HEK293 (cell line): ENCODE measurements at regions not wholly inside any gene's neighbourhood (a gene's known extent, or its start where the extent isn't known, plus 50 kb on each side); places are given as distances from the start of the nearest gene placed in this dataset.

ENCODE experiments used
- GLIS1 ChIP-seq: fragments of 450-650 bp; formaldehyde crosslinking; IDR thresholded peaks from 2 replicates; pipeline ENCODE4 v1.5.1; 2016; ENCODE audit warnings: missing biosample characterization, missing genetic modification characterization
- RBAK ChIP-seq: fragments of 450-650 bp; formaldehyde crosslinking; IDR thresholded peaks from 2 replicates; pipeline ENCODE4 v1.5.1; 2016; ENCODE audit warnings: missing biosample characterization, missing genetic modification characterization
- SETDB1 ChIP-seq: IDR thresholded peaks from one replicate; pipeline ENCODE4 v1.6.1; 2017; ENCODE audit warnings: mild to moderate bottlenecking, low read length, moderate library complexity, mixed read lengths; ENCODE audit not compliant: insufficient read length
- YY2 ChIP-seq: fragments of 450-650 bp; formaldehyde crosslinking; IDR thresholded peaks from 2 replicates; pipeline ENCODE4 v1.5.1; 2016; ENCODE audit warnings: missing biosample characterization, missing genetic modification characterization
- ZBTB17 ChIP-seq: fragments of 450-650 bp; formaldehyde crosslinking; IDR thresholded peaks from 2 replicates; pipeline ENCODE4 v1.5.1; 2016; ENCODE audit warnings: missing biosample characterization, missing genetic modification characterization
- ZNF140 ChIP-seq: fragments of 450-650 bp; formaldehyde crosslinking; IDR thresholded peaks from 2 replicates; pipeline ENCODE4 v1.5.1; 2016; ENCODE audit warnings: missing biosample characterization, missing genetic modification characterization
- ZNF23 ChIP-seq: fragments of 450-650 bp; formaldehyde crosslinking; IDR thresholded peaks from 2 replicates; pipeline ENCODE4 v1.5.1; 2016; ENCODE audit warnings: missing biosample characterization, missing genetic modification characterization, borderline replicate concordance
- ZNF548 ChIP-seq: fragments of 450-650 bp; formaldehyde crosslinking; IDR thresholded peaks from 2 replicates; pipeline ENCODE4 v1.5.1; 2016; ENCODE audit warnings: missing biosample characterization, missing genetic modification characterization
- ZNF555 ChIP-seq: fragments of 450-650 bp; formaldehyde crosslinking; conservative IDR thresholded peaks from 2 replicates; pipeline ENCODE4 v1.5.1; 2017; ENCODE audit warnings: missing biosample characterization, mild to moderate bottlenecking, missing genetic modification characterization, inconsistent platforms
- ZNF76 ChIP-seq: fragments of 450-650 bp; formaldehyde crosslinking; IDR thresholded peaks from 2 replicates; pipeline ENCODE4; 2016; ENCODE audit warnings: low read depth, missing biosample characterization, missing genetic modification characterization, borderline replicate concordance
- TF ChIP-seq, protein P1 (sequence below): fragments of 450-650 bp; formaldehyde crosslinking; IDR thresholded peaks from 2 replicates; pipeline ENCODE4 v1.5.1; 2016; ENCODE audit warnings: missing biosample characterization, missing genetic modification characterization

DNA sequence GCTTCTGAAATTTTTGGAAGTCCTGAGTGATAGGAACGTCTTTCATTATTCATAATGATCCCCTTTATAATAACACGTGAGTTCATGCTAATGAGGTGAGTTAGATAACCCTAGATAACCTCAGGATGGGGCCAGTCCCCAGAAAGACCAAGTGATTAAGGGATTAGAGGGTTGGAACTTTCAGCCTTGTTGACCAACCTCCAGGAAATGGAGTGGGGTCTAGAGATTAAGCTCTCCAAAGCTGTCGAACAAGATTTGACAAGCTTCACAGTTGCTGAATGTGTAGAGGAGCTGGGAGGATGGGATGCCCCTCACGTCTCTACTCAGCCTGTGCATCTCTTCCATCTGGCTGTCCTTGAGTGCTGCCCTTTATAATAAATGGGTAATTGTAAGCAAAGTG is 107.1 kb downstream of the ZMAT3 start:
- TF ChIP-seq RBAK (tag by site-specific recombination) (no peak), ZNF555 (tag by site-specific recombination) (no peak), ZNF23 (no peak), GLIS1 (tag by site-specific recombination) (no peak), ZNF76 (no peak), ZBTB17 (tag by site-specific recombination) (no peak), SETDB1 (no peak), ZNF140 (tag by site-specific recombination) (no peak), ZNF548 (no peak), YY2 (tag by site-specific recombination) (no peak)
- TF ChIP-seq, protein P1, sequence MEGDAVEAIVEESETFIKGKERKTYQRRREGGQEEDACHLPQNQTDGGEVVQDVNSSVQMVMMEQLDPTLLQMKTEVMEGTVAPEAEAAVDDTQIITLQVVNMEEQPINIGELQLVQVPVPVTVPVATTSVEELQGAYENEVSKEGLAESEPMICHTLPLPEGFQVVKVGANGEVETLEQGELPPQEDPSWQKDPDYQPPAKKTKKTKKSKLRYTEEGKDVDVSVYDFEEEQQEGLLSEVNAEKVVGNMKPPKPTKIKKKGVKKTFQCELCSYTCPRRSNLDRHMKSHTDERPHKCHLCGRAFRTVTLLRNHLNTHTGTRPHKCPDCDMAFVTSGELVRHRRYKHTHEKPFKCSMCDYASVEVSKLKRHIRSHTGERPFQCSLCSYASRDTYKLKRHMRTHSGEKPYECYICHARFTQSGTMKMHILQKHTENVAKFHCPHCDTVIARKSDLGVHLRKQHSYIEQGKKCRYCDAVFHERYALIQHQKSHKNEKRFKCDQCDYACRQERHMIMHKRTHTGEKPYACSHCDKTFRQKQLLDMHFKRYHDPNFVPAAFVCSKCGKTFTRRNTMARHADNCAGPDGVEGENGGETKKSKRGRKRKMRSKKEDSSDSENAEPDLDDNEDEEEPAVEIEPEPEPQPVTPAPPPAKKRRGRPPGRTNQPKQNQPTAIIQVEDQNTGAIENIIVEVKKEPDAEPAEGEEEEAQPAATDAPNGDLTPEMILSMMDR = no peak
